ENCODE measurements at regions not wholly inside any gene's neighbourhood (a gene's known extent, or its start where the extent isn't known, plus 50 kb on each side); places are given as distances from the start of the nearest gene placed in this dataset.
A peak's percentile ranks its signal among the peaks of the same experiment; 100 is the strongest.

GRCh38 chr3:73144828-73145227 lies 83.4 kb downstream of the EBLN2 start (continued):
- TF ChIP-seq CUX1 (CRISPR knock-in tag; IDR thresholded peaks at IDR 0.05) (no peak), MAFF (IDR thresholded peaks at IDR 0.05; ENCODE audit: low read length) (no peak), ATF7 (IDR thresholded peaks at IDR 0.05) (no peak), MAX (CRISPR knock-in tag; IDR thresholded peaks at IDR 0.05) (no peak), HDAC6 (IDR thresholded peaks at IDR 0.05; ENCODE audit: low read depth, low read length) (no peak), FOXJ3 (CRISPR knock-in tag; IDR thresholded peaks at IDR 0.05) (no peak), E2F6 (IDR thresholded peaks at IDR 0.05; ENCODE audit: borderline replicate concordance in 1 of 2, extremely low read depth in 1 of 2, insufficient read depth in 1 of 2, insufficient read length in 1 of 2, low read depth in 1 of 2, low read length in 1 of 2, poor library complexity in 1 of 2, severe bottlenecking in 1 of 2) (no peak), CGGBP1 (CRISPR knock-in tag; IDR thresholded peaks at IDR 0.05) (no peak), CHCHD3 (CRISPR knock-in tag; IDR thresholded peaks at IDR 0.05) (no peak), NCOR1 (IDR thresholded peaks at IDR 0.05) (no peak), RBM25 (IDR thresholded peaks at IDR 0.05; ENCODE audit: low read depth, low read length, severe bottlenecking) (peak; percentile 93), HLTF (IDR thresholded peaks at IDR 0.05) (peak; percentile 96), SMARCA5 (IDR thresholded peaks at IDR 0.05) (peak; percentile 65; the same call in 1 of the 2 replicates), CREB3L1 (IDR thresholded peaks at IDR 0.05; ENCODE audit: borderline replicate concordance, low read depth) (no peak), BRD9 (IDR thresholded peaks at IDR 0.05; ENCODE audit: low read depth, partially characterized antibody) (no peak), BCOR (IDR thresholded peaks at IDR 0.05) (peak; percentile 94), JUN (IDR thresholded peaks at IDR 0.05; ENCODE audit: borderline replicate concordance, low read depth, low read length) (no peak), JUN (CRISPR knock-in tag; IDR thresholded peaks at IDR 0.05; ENCODE audit: borderline replicate concordance) (no peak), CCNT2 (IDR thresholded peaks at IDR 0.05; ENCODE audit: borderline replicate concordance, extremely low read depth, insufficient read length, low read depth, low read length) (no peak), ADNP (tag; IDR thresholded peaks at IDR 0.05) (peak; percentile 60; the same call in 1 of the 2 replicates), KDM1A (IDR thresholded peaks at IDR 0.05) (peak in 1 of 2 experiments; percentile 67; a peak in 2 of 4 replicates), CBX3 (IDR thresholded peaks at IDR 0.05; ENCODE audit: borderline replicate concordance in 1 of 2, low read length in 2 of 2) (peak in 1 of 2 experiments; percentile 68; a peak in 1 of 3 replicates), PHTF2 (CRISPR knock-in tag; IDR thresholded peaks at IDR 0.05) (no peak)

Measured in K562 (cell line).